DMS79 treated with DMSO at 0.1 percent for 48 hours (cell line): ENCODE measurements at regions not wholly inside any gene's neighbourhood (a gene's known extent, or its start where the extent isn't known, plus 50 kb on each side); places are given as distances from the start of the nearest gene placed in this dataset.
"Not testable (repeated sequence)": the region's sequence is repeated elsewhere in the genome, so short reads cannot be mapped to it uniquely, and the experiment has no call there.

Source experiments
- DNase-seq: peaks from one replicate; lab custom pipeline; 2025; lab: John Stamatoyannopoulos, UW

- no peak for DNase-seq
Measured at GRCh38 chr2:175684466-175684865, 317.6 kb downstream of the LNPK start.

- DNase-seq, result no peak
Measured at GRCh38 chr2:175679728-175680127, 322.3 kb downstream of the LNPK start.

GRCh38 chr2:175679231-175679630 is 322.8 kb downstream of the LNPK start:
- DNase-seq, result no peak

- DNase-seq, result no peak
Measured at GRCh38 chr2:175677880-175678279, 324.2 kb downstream of the LNPK start.

GRCh38 chr2:175676813-175677212 is 325.3 kb downstream of the LNPK start:
- DNase-seq, result no peak

- not testable (repeated sequence) for DNase-seq
Measured at GRCh38 chr2:175668804-175669203, 333.3 kb downstream of the LNPK start.

- DNase-seq, result no peak
Measured at GRCh38 chr2:175662335-175662734, 339.7 kb downstream of the LNPK start.

- no peak for DNase-seq
Measured at GRCh38 chr2:175648577-175649063, 353.4 kb downstream of the LNPK start.

GRCh38 chr2:175647058-175647457 is 355.0 kb downstream of the LNPK start:
- DNase-seq, result no peak

GRCh38 chr2:175640655-175641054 is 361.4 kb downstream of the LNPK start:
- DNase-seq, result no peak

GRCh38 chr2:175633227-175633626 is 368.8 kb downstream of the LNPK start:
- DNase-seq, result no peak

- DNase-seq, result no peak
Measured at GRCh38 chr2:175631245-175631623, 370.8 kb downstream of the LNPK start.

- DNase-seq, result peak; percentile 38
Measured at GRCh38 chr2:175630280-175631244, 371.5 kb downstream of the LNPK start.

GRCh38 chr2:175628243-175628642 is 373.8 kb downstream of the LNPK start:
- DNase-seq, result no peak

GRCh38 chr2:175627405-175627804 is 374.7 kb downstream of the LNPK start:
- no peak for DNase-seq

- DNase-seq, result peak; percentile 10
Measured at GRCh38 chr2:175626796-175627195, 375.3 kb downstream of the LNPK start.

GRCh38 chr2:175624785-175625184 is 377.3 kb downstream of the LNPK start:
- peak; percentile 56 for DNase-seq

- DNase-seq, result no peak
Measured at GRCh38 chr2:175624211-175624761, 377.8 kb downstream of the LNPK start.

- no peak for DNase-seq
Measured at GRCh38 chr2:175621821-175622220, 380.2 kb downstream of the LNPK start.

GRCh38 chr2:175620106-175620505 is 382.0 kb downstream of the LNPK start:
- no peak for DNase-seq

GRCh38 chr2:175619179-175620045 is 382.7 kb downstream of the LNPK start:
- no peak for DNase-seq

- no peak for DNase-seq
Measured at GRCh38 chr2:175612280-175612679, 389.8 kb downstream of the LNPK start.
